DOHH2 (cell line): ENCODE measurements at regions not wholly inside any gene's neighbourhood (a gene's known extent, or its start where the extent isn't known, plus 50 kb on each side); places are given as distances from the start of the nearest gene placed in this dataset.

Experiments
- H3F3A ChIP-seq: fragments of 200-600 bp; sonication (generic), shearing (Covaris generic); 2 replicates; pipeline ENCODE4 v1.6.0; 2016; ENCODE audit warnings: antibody characterized with exemption, mild to moderate bottlenecking; ENCODE audit not compliant: control insufficient read depth, insufficient read depth
- H3K27ac ChIP-seq: fragments of 200-600 bp; sonication (generic); 2 replicates; pipeline ENCODE4 v1.5.1; 2014; ENCODE audit warnings: low read depth, mild to moderate bottlenecking, low read length, moderate library complexity
- H3K27me3 ChIP-seq: fragments of 200-600 bp; sonication (generic); 2 replicates; pipeline ENCODE4 v1.6.1; 2014; ENCODE audit warnings: mild to moderate bottlenecking, low read length, mixed read lengths; ENCODE audit not compliant: control insufficient read depth
- H3K36me3 ChIP-seq: fragments of 200-600 bp; sonication (generic); 2 replicates; pipeline ENCODE4 v1.6.1; 2014; ENCODE audit warnings: mild to moderate bottlenecking, low read length, moderate library complexity, mixed read lengths; ENCODE audit not compliant: control insufficient read depth
- H3K4me1 ChIP-seq: fragments of 200-600 bp; sonication (generic); 2 replicates; pipeline ENCODE4 v1.6.1; 2014; ENCODE audit warnings: mild to moderate bottlenecking, low read length, mixed read lengths; ENCODE audit not compliant: control insufficient read depth
- H3K4me2 ChIP-seq: fragments of 200-600 bp; sonication (generic); 2 replicates; pipeline ENCODE4 v1.6.0; 2014; ENCODE audit warnings: mild to moderate bottlenecking, low read length, moderate library complexity
- H3K4me3 ChIP-seq: fragments of 200-600 bp; sonication (generic); 2 replicates; pipeline ENCODE4 v1.5.1; 2014; ENCODE audit warnings: mild to moderate bottlenecking, low read length, mixed read lengths
- H3K79me2 ChIP-seq: fragments of 200-600 bp; sonication (generic); 2 replicates; pipeline ENCODE4 v1.6.1; 2014; ENCODE audit warnings: mild to moderate bottlenecking, low read length, mixed read lengths; ENCODE audit not compliant: control insufficient read depth
- H3K9me2 ChIP-seq: fragments of 200-600 bp; sonication (generic); replicated peaks from 2 replicates; pipeline ENCODE4 v1.6.1; 2014; ENCODE audit warnings: mild to moderate bottlenecking, low read length, mixed read lengths; ENCODE audit not compliant: control insufficient read depth
- H3K9me3 ChIP-seq: fragments of 200-600 bp; sonication (generic); 2 replicates; pipeline ENCODE4 v1.6.1; 2014; ENCODE audit warnings: antibody characterized with exemption, low read length, mixed read lengths; ENCODE audit not compliant: control insufficient read depth, insufficient read depth
- H4K20me1 ChIP-seq: fragments of 200-600 bp; sonication (generic); 2 replicates; pipeline ENCODE4 v1.6.0; 2014; ENCODE audit warnings: low read depth, mild to moderate bottlenecking, antibody characterized with exemption, low read length, moderate library complexity; ENCODE audit not compliant: control insufficient read depth, insufficient read depth
- CTCF ChIP-seq: fragments of 200-600 bp; sonication (generic); IDR thresholded peaks from one replicate; pipeline ENCODE4 v1.5.1; 2014; ENCODE audit warnings: antibody characterized with exemption, mild to moderate bottlenecking, low read depth, low read length; ENCODE audit not compliant: poor library complexity, severe bottlenecking
- EZH2phosphoT487 ChIP-seq: fragments of 200-600 bp; sonication (generic); IDR thresholded peaks from 2 replicates; pipeline ENCODE4 v1.6.1; 2017; ENCODE audit warnings: borderline replicate concordance, mild to moderate bottlenecking, antibody characterized with exemption, low read length, moderate library complexity, mixed read lengths

GRCh38 chr7:28315565-28316410 is 96.5 kb upstream of the CREB5 start:
- Histone ChIP-seq H3K27ac (no peak overlapping the region), H3K27me3 (peaks cover 55% of the 10 kb centered on the region), H3K9me2 (no peaks in the 10 kb centered on the region)

GRCh38 chr7:28316489-28316888 is 95.8 kb upstream of the CREB5 start:
- Histone ChIP-seq H3K9me2 (no peaks in the 10 kb centered on the region), H3K4me3 (no peak overlapping the region), H3K9me3 (no peaks in the 10 kb centered on the region), H3K27ac (no peak overlapping the region), H3F3A (no peaks in the 10 kb centered on the region), H4K20me1 (no peaks in the 10 kb centered on the region), H3K4me2 (no peak overlapping the region), H3K36me3 (no peaks in the 10 kb centered on the region), H3K4me1 (no peaks in the 10 kb centered on the region), H3K27me3 (peaks cover 55% of the 10 kb centered on the region), H3K79me2 (no peaks in the 10 kb centered on the region)
- TF ChIP-seq CTCF, result no peak
- TF ChIP-seq EZH2phosphoT487, result no peak

More at GRCh38 chr7:28315565-28316410, 96.5 kb upstream of the CREB5 start:
- H3K4me1 ChIP-seq, result no peaks in the 10 kb centered on the region
- no peak overlapping the region for H3K4me2 ChIP-seq
- no peaks in the 10 kb centered on the region for H4K20me1 ChIP-seq
- H3K9me3 ChIP-seq, result no peaks in the 10 kb centered on the region
- H3K36me3 ChIP-seq, result no peaks in the 10 kb centered on the region
- H3K79me2 ChIP-seq, result no peaks in the 10 kb centered on the region
- H3F3A ChIP-seq, result no peaks in the 10 kb centered on the region
- no peak overlapping the region for H3K4me3 ChIP-seq
- no peak for TF ChIP-seq CTCF
- TF ChIP-seq EZH2phosphoT487, result no peak

GRCh38 chr7:28318101-28318762 is 94.1 kb upstream of the CREB5 start:
- Histone ChIP-seq H3K79me2 (no peaks in the 10 kb centered on the region), H3K9me3 (no peaks in the 10 kb centered on the region), H3K9me2 (no peaks in the 10 kb centered on the region), H3K36me3 (no peaks in the 10 kb centered on the region), H3K4me2 (no peak overlapping the region), H3K27me3 (peaks cover 42% of the 10 kb centered on the region), H3K27ac (no peak overlapping the region), H3K4me1 (no peaks in the 10 kb centered on the region), H3F3A (no peaks in the 10 kb centered on the region), H3K4me3 (no peak overlapping the region), H4K20me1 (no peaks in the 10 kb centered on the region)
- TF ChIP-seq EZH2phosphoT487 (no peak), CTCF (no peak)
